H1 (cell line): ENCODE measurements at regions not wholly inside any gene's neighbourhood (a gene's known extent, or its start where the extent isn't known, plus 50 kb on each side); places are given as distances from the start of the nearest gene placed in this dataset.

ENCODE experiments used
- SP1 ChIP-seq: IDR thresholded peaks from 2 replicates; pipeline ENCODE4 v1.6.1; 2011; ENCODE audit warnings: low read depth, low read length
- TF ChIP-seq, protein P1 (sequence below), 3 experiments: IDR thresholded peaks; 1 replicate in 2 of 3; 2 replicates in 1 of 3; pipeline versions ENCODE4 v1.5.1 to v1.6.1; 2011; ENCODE audit warnings: low read length in 3 of 3, mild to moderate bottlenecking in 3 of 3, inconsistent platforms in 2 of 3, low read depth in 1 of 3, moderate library complexity in 1 of 3; ENCODE audit not compliant: insufficient read depth in 1 of 3; ENCODE audit errors: control extremely low read depth in 1 of 3

DNA sequence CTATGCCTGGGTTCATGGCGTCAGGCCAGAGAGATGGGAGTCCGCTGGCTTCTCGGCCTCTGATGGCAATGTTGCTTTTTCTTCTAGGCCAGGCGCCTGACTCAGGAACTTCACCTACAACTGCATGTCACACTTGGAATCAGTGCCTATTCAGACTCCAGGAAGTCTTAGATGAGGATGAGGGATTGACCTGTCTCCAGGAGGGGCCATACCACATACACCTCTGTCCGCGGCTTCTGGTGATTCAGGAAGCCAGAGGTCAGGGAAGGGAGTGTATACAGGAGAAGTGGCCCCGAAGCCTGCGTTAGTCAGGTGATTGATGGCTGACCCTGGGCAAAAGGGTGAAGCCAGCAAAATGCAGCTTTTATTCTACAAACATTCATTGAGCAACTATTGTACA is 109.1 kb upstream of the RMDN2 start:
- no peak for TF ChIP-seq SP1
- TF ChIP-seq, protein P1, sequence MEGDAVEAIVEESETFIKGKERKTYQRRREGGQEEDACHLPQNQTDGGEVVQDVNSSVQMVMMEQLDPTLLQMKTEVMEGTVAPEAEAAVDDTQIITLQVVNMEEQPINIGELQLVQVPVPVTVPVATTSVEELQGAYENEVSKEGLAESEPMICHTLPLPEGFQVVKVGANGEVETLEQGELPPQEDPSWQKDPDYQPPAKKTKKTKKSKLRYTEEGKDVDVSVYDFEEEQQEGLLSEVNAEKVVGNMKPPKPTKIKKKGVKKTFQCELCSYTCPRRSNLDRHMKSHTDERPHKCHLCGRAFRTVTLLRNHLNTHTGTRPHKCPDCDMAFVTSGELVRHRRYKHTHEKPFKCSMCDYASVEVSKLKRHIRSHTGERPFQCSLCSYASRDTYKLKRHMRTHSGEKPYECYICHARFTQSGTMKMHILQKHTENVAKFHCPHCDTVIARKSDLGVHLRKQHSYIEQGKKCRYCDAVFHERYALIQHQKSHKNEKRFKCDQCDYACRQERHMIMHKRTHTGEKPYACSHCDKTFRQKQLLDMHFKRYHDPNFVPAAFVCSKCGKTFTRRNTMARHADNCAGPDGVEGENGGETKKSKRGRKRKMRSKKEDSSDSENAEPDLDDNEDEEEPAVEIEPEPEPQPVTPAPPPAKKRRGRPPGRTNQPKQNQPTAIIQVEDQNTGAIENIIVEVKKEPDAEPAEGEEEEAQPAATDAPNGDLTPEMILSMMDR (IDR thresholded peaks at IDR 0.05; ENCODE audit: control extremely low read depth in 1 of 3, insufficient read depth in 1 of 3, low read depth in 1 of 3, low read length in 3 of 3): no peak
